Renal pelvis (tissue), 1 donor: ENCODE measurements at regions not wholly inside any gene's neighbourhood (a gene's known extent, or its start where the extent isn't known, plus 50 kb on each side); places are given as distances from the start of the nearest gene placed in this dataset.
"Not testable (repeated sequence)": the region's sequence is repeated elsewhere in the genome, so short reads cannot be mapped to it uniquely, and the experiment has no call there.

ENCODE experiments used
- DNase-seq: peaks from one replicate; pipeline ENCODE4 v3.0.0-alpha.2; 2013

GRCh38 chr15:26126070-26126469 lies 262.9 kb upstream of the ATP10A start:
- no peak for DNase-seq

GRCh38 chr15:26125664-26126063 lies 262.5 kb upstream of the ATP10A start:
- no peak for DNase-seq

- DNase-seq = no peak
Observed at GRCh38 chr15:26119322-26119721, 256.2 kb upstream of the ATP10A start.

- DNase-seq = no peak
Observed at GRCh38 chr15:26115229-26115943, 252.3 kb upstream of the ATP10A start.

DNA sequence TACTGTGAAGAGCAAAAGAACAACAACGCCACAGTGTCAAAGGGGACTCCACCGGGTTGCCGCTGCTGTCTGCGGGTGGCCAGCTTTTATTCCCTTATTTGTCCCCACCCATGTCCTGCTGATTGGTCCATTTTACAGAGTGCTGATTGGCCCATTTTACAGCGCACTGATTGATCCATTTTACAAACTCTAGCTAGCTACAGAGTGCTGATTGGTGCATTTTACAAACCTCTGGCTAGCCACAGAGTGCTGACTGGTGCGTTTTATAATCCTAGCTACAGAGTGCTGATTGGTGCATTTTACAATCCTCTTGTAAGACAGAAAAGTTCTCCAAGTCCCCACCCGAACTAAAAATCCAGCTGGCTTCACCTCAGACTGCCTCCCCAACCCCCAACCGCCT lies 251.0 kb upstream of the ATP10A start:
- not testable (repeated sequence) for DNase-seq

- DNase-seq = no peak
Observed at GRCh38 chr15:26113296-26113695, 250.2 kb upstream of the ATP10A start.

GRCh38 chr15:26109203-26109602 lies 246.1 kb upstream of the ATP10A start:
- no peak for DNase-seq

- no peak for DNase-seq
Observed at GRCh38 chr15:26106556-26106955, 243.4 kb upstream of the ATP10A start.

GRCh38 chr15:26103002-26103404 lies 239.9 kb upstream of the ATP10A start:
- DNase-seq = no peak

DNA sequence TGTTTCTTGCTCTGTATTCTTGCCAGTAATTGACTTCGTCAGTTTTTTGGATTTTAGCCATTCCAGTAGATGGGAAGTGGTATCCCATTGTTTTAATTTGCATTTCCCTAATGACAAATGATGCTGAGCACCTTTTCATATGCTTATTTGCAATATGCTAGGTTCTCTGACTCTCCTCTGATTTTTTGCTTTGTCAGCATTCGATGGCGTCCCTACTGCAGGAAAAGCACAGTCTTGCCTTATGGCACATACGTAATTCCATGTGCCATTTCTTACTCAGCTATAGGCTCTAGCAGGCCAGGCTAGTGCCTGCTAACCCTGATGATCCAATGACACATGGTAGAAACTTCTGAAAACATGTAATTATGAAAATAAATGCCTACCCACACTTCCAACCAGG lies 239.2 kb upstream of the ATP10A start:
- DNase-seq = no peak

GRCh38 chr15:26101443-26101842 lies 238.3 kb upstream of the ATP10A start:
- no peak for DNase-seq

DNA sequence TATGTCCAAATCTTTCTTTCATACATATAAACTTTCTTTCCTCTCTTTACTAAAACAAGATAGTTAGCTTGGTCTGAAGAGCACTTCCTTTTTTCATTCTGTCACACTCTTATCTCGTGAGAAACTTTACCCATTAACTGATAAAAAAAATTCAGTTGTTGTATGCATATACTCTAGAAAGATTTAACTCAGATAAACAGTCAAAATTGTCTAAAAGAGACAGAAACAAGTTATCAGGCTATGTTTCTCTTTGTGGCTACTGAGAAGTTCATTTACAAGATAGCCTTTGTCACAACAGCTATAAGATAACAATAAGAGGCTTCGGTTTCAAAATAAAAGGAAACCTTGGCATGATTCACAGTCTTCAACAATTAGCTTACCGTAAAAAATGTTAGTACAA lies 235.7 kb upstream of the ATP10A start:
- no peak for DNase-seq

DNA sequence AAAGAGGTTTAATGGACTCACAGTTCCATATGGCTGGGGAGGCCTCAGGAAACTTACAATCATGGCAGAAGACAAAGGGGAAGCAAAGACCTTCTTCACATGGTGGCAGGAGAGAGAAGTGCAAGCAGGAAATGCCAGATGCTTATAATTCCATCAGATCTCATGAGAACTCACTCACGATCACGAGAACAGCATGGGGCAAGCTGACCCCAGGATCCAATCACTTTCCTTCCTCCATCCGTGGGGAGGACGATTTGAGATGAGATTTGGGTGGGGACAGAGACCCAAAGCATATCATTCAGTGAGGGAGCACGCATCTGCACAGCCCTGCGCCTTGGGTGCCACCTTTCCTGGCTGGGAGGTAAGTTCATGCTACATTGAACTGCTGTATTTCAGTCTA lies 234.1 kb upstream of the ATP10A start:
- DNase-seq = no peak

DNA sequence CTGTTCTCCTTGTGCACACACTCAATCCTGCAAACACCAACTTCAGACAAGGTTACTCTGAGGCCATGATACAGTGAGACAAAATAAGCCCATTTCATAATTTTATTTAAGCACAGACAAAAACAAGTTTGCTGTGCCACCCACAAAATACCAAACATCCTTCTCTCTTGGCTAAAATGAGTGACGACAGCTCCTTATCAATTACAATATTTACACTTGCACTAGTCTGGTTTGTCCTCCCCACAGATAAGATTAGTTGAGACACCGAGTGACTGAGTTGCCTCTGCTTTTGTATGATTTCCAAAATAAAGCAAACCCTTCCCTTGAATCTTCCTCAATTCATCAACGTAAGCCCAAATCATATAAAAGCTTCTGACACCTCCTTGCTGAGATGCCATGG lies 233.5 kb upstream of the ATP10A start:
- no peak for DNase-seq

DNA sequence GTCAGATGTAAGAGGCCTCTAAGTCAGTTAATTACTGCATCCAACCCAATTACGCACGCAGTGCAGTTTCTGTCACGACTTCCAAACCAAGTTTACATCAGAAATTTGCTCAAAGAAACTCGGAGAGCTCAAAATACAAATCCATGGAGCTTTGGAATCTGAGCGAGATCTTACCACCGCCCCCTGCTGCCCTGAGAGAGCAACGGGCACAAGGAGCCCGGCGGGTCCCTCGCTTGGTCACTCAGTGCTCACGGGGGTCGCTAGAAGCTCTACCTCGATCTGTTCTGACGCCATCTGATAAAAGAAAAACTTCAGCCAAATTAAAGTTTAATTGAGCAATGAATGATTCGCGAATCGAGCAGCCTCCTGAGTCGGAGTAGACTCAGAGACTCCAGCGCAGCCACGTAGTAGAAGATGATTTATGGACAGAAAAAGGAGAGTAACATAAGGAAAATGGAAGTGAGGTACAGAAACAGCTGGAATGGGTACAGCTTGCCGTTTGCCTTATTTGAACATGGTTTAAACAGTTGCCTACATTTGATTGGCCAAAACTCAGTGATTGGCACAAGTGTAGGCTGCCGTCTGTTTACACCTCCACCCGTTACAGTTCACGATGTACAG lies 232.7 kb upstream of the ATP10A start:
- DNase-seq = peak; percentile 16

DNA sequence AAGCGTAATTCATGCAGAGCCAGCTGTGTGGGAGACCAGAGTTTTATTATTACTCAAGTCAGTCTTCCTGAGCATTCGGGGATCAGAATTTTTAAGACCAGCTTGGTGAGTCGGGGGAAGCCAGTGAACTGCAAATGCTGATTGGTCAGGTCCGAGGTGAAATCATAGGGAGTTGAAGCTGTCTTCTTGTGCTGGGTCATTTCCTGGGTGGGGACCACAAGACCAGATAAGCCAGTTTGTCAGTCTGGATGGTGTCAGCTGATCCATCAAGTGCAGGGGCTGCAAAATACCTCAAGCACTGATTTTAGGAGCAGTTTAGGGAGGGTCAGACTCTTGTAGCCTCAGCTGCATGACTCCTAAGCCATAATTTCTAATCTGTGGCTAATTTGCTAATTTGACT lies 228.1 kb upstream of the ATP10A start:
- DNase-seq = no peak

- DNase-seq = no peak
Observed at GRCh38 chr15:26087881-26088280, 224.8 kb upstream of the ATP10A start.

DNA sequence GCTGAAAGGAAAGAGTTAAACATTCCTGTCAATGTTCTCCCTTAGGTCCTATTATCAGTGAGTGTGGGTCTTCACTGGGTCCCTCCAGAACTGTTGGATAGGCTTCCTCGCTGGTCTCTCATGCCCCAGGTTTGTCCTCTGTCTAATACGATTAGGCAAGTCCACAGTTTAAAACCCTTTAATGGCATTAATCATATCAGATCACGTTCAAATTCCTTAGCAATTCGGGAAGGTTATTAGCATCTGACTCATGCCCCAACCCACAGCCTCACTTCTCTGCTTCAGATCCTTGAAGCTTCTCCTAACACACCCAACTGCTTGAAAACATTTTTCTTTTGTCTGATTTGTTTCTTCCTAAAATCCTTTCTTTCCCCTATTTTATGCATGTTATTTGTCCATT lies 224.3 kb upstream of the ATP10A start:
- DNase-seq = no peak

DNA sequence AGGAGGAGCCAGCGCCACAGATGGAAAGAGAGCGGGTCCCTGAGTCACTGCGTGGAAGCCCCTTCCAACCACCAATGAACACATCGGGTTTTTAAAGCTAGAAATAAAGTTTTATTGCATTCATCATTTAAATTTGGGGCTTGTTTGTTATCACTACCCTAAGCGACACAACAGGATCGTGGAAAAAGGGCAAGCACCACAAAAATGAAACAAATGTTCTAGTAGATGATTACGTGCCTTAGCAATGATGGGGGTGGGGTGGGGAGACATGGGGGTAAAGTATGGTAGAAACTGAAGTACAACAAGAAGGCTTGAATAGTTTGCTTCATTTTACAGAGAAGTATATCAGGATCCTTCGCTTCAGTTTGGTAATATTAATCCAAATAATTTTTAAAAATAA lies 221.6 kb upstream of the ATP10A start:
- no peak for DNase-seq

- DNase-seq = no peak
Observed at GRCh38 chr15:26083896-26084295, 220.8 kb upstream of the ATP10A start.

DNA sequence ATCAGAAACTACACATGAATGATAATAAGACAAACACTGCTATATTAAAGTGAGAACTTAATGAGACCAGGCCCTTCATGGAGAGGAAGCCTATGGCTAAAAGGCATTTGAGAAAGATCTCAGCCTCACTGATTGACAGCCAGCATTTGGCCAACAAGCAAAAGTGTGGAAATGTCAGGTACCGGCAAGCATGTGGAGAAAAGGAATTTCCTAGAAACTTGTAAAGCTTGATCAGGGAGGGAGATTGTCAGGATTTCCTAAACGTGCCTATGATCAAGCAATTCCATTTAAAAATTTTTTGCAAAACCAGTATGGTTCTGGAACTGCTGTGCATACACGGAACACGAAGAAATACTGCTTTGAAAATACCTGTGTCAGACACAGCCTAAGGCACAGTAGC lies 220.3 kb upstream of the ATP10A start:
- no peak for DNase-seq

GRCh38 chr15:26082221-26083109 lies 219.3 kb upstream of the ATP10A start:
- peak; percentile 95 for DNase-seq

GRCh38 chr15:26081758-26082220 lies 218.7 kb upstream of the ATP10A start:
- no peak for DNase-seq
